H1 (cell line): ENCODE measurements at regions not wholly inside any gene's neighbourhood (a gene's known extent, or its start where the extent isn't known, plus 50 kb on each side); places are given as distances from the start of the nearest gene placed in this dataset.

Experiments
- ATF3 ChIP-seq: IDR thresholded peaks from 2 replicates; pipeline ENCODE4 v1.6.1; 2011; ENCODE audit warnings: low read depth, mild to moderate bottlenecking, low read length; ENCODE audit not compliant: insufficient read depth
- CBX5 ChIP-seq: fragments of 300-800, 300-1000 bp; sonication (generic); IDR thresholded peaks from 2 replicates; pipeline ENCODE4 v1.7.1; 2016; ENCODE audit warnings: antibody characterized with exemption, low read length, low read depth
- CHD1 ChIP-seq: IDR thresholded peaks from 2 replicates; pipeline ENCODE4 v1.6.1; 2012; ENCODE audit warnings: low read depth, low read length, improper control_type of control experiment
- CHD2 ChIP-seq: IDR thresholded peaks from 2 replicates; pipeline ENCODE4 v1.6.1; 2012; ENCODE audit warnings: low read length, improper control_type of control experiment
- CTCF ChIP-seq, 3 experiments: IDR thresholded peaks; 1 replicate in 2 of 3; 2 replicates in 1 of 3; pipeline versions ENCODE4 v1.5.1 to v1.6.1; 2011; ENCODE audit warnings: low read length in 3 of 3, mild to moderate bottlenecking in 3 of 3, inconsistent platforms in 2 of 3, low read depth in 1 of 3, moderate library complexity in 1 of 3; ENCODE audit not compliant: insufficient read depth in 1 of 3; ENCODE audit errors: control extremely low read depth in 1 of 3
- EZH2 ChIP-seq: fragments of 200-600 bp; sonication (generic); IDR thresholded peaks from 2 replicates; pipeline ENCODE4 v1.7.1; 2012; ENCODE audit warnings: low read depth, mild to moderate bottlenecking, moderate library complexity, low read length, inconsistent platforms; ENCODE audit not compliant: severe bottlenecking
- FOSL1 ChIP-seq: IDR thresholded peaks from 2 replicates; pipeline ENCODE4 v1.6.1; 2011; ENCODE audit warnings: mild to moderate bottlenecking, low read depth, low read length, moderate library complexity; ENCODE audit not compliant: insufficient read depth
- JUND ChIP-seq: IDR thresholded peaks from 2 replicates; pipeline ENCODE4 v1.6.1; 2011; ENCODE audit warnings: mild to moderate bottlenecking, improper control_type of control experiment, low read length
- POLR2AphosphoS5 ChIP-seq: IDR thresholded peaks from 2 replicates; pipeline ENCODE4 v1.6.1; 2011; ENCODE audit warnings: low read depth, low read length
- RNF2 ChIP-seq: fragments of 200-900, 300-1000 bp; sonication (generic); IDR thresholded peaks from 2 replicates; pipeline ENCODE4 v1.7.1; 2016; ENCODE audit warnings: borderline replicate concordance, low read depth, mild to moderate bottlenecking, antibody characterized with exemption, low read length; ENCODE audit not compliant: poor library complexity, severe bottlenecking; ENCODE audit errors: missing control alignments

GRCh38 chr17:70017112-70017511 lies 57.9 kb upstream of the KCNJ16 start:
- TF ChIP-seq ATF3: no peak
- TF ChIP-seq CHD1: no peak
- TF ChIP-seq CTCF (IDR thresholded peaks at IDR 0.05; ENCODE audit: control extremely low read depth in 1 of 3, insufficient read depth in 1 of 3, low read depth in 1 of 3, low read length in 3 of 3): no peak
- TF ChIP-seq FOSL1: no peak
- no peak for TF ChIP-seq RNF2
- TF ChIP-seq CBX5: no peak
- no peak for TF ChIP-seq JUND
- TF ChIP-seq POLR2AphosphoS5: no peak
- no peak for TF ChIP-seq EZH2
- no peak for TF ChIP-seq CHD2
